Stimulated activated CD4-positive, alpha-beta T cell treated with anti-CD3 and anti-CD28 coated beads, Interleukin-1b, Interleukin-23, amount 100 ng/mL, for 48 hours (primary cell): ENCODE measurements at regions not wholly inside any gene's neighbourhood (a gene's known extent, or its start where the extent isn't known, plus 50 kb on each side); places are given as distances from the start of the nearest gene placed in this dataset.
A peak's percentile ranks its signal among the peaks of the same experiment; 100 is the strongest.

Source experiments
- DNase-seq: peaks from one replicate; pipeline ENCODE4 v3.0.0-alpha.2; 2020

DNA sequence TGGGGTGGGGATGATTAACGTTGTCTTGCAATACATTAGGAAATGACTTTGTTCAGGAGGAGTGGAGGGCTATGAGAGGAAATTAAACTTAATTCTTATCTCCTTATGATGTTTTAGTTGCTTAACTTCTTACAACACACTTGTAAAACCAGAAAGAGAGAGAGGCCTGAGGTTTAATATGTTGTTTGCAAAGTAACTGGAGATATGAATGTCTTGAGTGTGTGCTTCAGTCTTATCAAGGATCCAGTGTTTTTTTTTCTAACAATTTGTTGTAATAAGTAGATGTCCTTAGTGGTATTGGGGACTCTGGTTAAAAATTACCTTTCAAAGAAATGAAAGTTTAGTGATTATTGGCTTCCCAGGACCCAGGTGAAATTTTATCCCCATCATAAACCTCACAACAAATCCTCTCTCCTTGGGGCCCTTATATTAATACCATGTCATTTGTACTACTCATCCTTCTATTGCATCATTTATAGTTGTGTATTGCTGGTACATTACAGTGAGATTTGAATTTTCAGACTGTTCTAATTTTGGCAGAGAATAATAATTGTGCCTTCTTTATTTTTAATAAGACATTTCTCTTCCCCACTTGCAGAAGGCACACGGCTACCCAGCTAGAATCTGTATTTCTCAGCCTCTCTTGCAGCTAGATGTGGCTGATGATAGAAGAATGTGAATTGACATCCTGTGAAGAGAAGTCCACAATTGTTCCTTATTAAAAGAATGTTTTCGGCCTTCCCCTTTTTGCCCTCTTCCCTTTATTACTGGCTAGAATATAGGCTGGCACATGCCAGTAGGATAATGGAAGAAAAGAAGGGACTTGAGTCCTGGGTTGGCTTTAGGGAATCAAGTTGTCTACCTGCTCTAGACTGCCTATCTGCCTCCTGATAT is 91.9 kb upstream of the CXCR4 start:
- no peak for DNase-seq

DNA sequence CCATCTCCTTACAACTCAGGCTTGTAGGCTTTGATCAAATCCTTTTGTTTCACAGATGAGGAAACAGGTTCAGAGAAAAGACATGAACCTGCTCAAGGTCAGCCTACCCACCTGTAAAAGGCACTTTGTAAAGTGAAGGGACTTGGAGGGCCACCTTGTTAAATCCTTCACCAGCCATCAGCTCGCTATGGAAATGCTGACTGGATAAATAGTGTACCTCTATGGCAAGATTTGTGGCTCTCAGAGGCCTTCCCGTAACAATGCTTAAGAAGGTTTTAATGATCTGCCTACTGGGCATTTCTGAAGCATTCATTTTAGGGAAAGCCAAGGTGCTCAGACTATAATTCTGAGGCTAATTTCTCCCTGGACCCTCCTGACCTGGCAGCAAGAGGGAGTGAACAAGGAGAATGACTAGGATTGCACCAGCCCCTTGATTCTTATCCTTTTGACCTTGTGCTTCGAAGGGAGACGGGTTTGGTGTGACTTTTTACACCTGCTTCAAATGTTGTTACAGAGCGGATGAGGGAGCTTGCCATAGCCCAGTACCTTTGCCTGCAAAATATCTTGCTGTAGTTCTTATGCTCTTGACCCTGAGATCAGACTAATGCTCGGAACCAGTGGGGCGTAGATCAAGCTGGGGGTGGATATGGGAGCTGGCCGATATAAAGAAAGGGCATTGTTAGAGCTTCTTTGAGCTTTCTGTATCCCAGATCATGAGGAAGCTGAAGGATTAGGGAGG is 90.9 kb upstream of the CXCR4 start:
- DNase-seq, result no peak

DNA sequence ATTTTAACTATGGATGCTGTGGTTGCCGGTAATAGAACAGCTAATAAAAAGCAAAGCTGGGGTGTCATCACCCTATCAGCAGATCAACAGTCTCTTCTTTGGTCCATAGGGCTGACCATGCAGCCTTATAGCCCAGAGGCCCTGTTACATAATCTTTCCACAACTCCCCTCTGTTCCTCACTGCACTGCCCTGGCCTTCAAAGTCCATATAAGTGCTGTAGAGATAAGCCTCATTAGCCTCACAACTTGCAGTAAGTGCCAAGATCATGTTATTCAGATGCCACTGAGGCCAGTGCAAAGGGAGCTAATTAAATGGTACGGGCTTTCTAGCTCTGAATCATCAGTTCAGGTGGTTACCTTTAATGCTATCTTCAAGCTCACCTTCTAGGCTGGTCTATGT is 89.7 kb upstream of the CXCR4 start:
- no peak for DNase-seq

DNA sequence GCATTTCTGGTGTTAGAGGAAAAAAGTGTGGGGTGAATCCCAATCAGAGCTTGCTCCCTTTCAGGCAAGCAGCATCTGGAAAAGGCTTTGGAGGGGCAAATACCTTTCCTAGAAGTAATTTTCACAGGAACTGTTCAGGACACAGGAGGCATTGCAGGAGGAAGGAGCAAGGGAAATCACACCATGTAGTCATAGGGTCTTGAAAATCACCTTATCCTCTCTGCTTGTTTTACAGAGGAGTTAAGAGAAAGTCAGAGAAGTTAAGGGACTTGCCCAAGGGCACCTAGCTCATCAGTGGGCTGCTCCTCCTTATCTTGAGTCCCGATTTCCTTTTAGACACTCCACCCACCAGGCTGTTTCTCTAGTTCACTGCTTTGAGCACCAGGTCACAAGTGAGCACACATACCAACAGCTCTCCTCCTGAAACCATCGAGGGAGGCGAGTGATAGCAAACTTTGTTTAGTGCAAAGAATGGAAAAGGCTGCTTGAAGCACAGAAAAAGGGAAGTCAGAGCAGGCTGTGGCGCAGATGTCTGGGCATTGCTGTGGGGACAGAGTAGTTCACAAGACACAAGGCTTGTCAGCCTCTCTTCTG is 89.2 kb upstream of the CXCR4 start:
- peak; percentile 44 for DNase-seq

DNA sequence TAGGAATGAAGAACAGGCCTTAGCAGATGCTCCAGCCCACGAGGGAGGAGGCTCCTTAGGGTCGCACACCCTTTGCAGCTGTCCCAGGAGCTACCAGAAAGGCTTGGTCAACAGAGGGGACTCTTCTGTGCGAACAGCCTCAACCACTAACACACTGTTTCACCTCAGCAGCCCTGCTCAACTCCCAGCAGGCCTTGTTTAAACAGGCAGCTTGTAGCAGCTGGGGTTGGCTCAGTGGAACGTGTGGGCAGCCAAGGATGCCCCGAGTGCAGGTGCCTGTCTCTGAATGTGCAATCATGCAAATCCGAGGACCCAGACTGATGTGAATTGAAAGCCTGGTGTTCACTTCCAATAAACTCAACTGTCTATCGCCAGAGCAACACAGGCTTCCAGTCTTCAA is 88.7 kb upstream of the CXCR4 start:
- peak; percentile 76 for DNase-seq

- no peak for DNase-seq
These were observed 87.7 kb upstream of the CXCR4 start for GRCh38 chr2:136205615-136206014.

GRCh38 chr2:136204971-136205370 is 87.0 kb upstream of the CXCR4 start:
- no peak for DNase-seq

DNA sequence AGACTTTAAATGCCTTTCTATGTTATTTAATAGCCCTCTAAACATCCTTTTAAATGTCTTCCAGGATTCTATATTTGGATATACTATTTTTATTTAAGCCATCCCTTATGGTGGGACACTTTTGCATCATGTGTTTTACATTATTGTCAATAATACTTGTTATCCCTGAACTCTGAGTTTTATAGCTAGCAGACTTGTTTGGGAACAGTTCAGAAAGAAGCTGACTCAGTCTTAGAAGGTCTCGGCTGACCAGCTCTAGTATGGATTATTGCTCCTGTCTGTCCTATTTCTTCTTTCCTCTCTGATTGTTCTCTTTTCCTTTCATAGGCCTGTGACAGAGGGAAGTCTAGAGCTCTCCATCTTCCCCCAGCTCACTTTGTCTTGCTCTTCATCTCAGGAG is 77.3 kb upstream of the CXCR4 start:
- DNase-seq, result no peak

DNA sequence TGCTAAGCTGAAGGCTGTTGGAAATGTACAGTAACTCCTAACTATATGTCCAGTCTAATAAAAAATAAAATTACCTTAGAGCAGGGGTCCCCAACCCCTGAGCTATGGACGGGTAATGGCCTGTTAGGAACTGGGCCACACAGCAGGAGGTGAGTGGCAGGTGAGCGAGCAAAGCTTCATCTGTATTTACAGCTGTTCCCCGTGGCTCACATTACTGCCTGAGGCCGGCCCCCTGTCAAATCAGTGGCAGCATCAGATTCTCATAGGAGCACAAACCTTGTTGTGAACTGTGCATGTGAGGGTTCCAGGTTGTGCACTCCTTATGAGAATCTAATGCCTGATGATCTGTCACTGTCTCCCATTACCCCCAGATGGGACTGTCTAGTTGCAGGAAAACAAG is 73.1 kb upstream of the CXCR4 start:
- DNase-seq, result no peak

- no peak for DNase-seq
These were observed 71.4 kb upstream of the CXCR4 start for GRCh38 chr2:136189221-136189782.

DNA sequence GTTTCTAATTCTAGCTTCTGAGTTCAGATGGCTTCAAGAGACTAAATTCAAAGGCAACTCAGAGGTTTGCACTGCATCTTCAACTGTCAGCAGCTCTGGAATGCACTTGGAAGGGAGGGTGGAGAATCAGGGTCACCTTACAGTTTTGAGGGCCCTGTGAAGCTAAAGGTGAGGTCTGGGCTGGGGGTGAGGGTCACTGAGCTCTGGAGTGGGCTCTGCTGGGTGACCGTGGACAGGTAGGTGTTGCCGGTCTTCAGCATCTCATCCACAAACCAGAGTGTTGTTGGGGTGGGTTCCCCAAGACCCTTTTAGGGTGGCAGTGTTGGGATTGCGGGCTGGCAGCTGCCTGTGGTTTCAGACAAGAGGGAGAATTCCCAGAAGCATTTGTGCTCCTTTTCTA is 70.1 kb upstream of the CXCR4 start:
- DNase-seq, result no peak

GRCh38 chr2:136185981-136186776 is 68.2 kb upstream of the CXCR4 start:
- DNase-seq, result no peak

GRCh38 chr2:136183097-136183496 is 65.1 kb upstream of the CXCR4 start:
- no peak for DNase-seq

DNA sequence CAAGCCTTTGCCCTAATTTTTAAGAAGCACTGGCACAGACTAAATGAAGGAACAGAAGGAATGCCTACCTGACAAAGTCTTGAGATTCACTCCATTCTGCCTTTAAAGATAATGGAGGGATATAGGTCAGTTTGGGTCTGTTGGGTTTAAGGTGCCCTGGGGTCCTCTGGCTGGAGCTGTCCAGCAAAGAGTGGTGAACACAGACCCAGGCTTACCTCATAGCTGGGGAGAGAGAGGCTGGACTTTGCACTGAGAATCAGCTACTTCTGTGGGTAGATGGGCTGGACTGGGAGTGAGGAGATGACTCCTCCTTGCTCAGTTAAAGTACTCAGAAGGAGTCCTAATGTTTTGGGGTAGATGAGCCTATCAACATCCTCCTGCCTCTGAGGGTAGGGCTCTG is 64.4 kb upstream of the CXCR4 start:
- DNase-seq, result no peak

- DNase-seq, result no peak
These were observed 61.6 kb upstream of the CXCR4 start for GRCh38 chr2:136179602-136179975.

GRCh38 chr2:136178941-136179601 is 61.1 kb upstream of the CXCR4 start:
- DNase-seq, result no peak

GRCh38 chr2:136175868-136176267 is 57.9 kb upstream of the CXCR4 start:
- no peak for DNase-seq

GRCh38 chr2:136175466-136175865 is 57.5 kb upstream of the CXCR4 start:
- no peak for DNase-seq

GRCh38 chr2:136173126-136173525 is 55.2 kb upstream of the CXCR4 start:
- no peak for DNase-seq

- no peak for DNase-seq
These were observed 53.3 kb upstream of the CXCR4 start for GRCh38 chr2:136171223-136171622.

GRCh38 chr2:136168720-136169119 is 50.8 kb upstream of the CXCR4 start:
- DNase-seq, result no peak
